Retinal pigment epithelial cell (primary cell): ENCODE measurements at regions not wholly inside any gene's neighbourhood (a gene's known extent, or its start where the extent isn't known, plus 50 kb on each side); places are given as distances from the start of the nearest gene placed in this dataset.

Experiments used
- DNase-seq: peaks from one replicate; pipeline ENCODE4 v3.0.0-alpha.2; 2010; ENCODE audit warnings: low read depth
- H3K4me3 ChIP-seq: 2 replicates; pipeline ENCODE4 v1.5.1; 2011; ENCODE audit warnings: mild to moderate bottlenecking, low read length, control low read depth, moderate library complexity
- TF ChIP-seq, protein P1 (sequence below): conservative IDR thresholded peaks from 2 replicates; pipeline ENCODE4 v1.5.1; 2011; ENCODE audit warnings: low read depth, low read length, control low read depth, inconsistent platforms

DNA sequence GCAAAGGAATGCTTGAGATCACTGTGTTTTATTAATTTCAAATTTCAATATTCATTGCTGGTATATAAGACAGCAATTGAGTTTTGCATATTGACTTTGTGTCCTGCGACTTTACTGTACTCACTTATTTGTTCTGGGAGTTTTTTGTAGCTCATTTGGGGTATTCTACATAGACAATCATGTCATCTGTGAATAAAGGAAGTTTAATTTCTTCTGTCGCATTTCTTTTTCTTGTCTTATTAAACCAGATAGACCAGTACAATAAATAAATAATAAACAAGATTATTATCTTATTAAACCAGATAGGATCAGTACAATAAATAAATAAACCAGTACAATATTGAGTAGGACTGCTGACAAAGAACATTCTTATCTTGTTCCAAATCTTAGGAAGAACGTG, 448.2 kb downstream of the RPS24 start:
- TF ChIP-seq, protein P1, sequence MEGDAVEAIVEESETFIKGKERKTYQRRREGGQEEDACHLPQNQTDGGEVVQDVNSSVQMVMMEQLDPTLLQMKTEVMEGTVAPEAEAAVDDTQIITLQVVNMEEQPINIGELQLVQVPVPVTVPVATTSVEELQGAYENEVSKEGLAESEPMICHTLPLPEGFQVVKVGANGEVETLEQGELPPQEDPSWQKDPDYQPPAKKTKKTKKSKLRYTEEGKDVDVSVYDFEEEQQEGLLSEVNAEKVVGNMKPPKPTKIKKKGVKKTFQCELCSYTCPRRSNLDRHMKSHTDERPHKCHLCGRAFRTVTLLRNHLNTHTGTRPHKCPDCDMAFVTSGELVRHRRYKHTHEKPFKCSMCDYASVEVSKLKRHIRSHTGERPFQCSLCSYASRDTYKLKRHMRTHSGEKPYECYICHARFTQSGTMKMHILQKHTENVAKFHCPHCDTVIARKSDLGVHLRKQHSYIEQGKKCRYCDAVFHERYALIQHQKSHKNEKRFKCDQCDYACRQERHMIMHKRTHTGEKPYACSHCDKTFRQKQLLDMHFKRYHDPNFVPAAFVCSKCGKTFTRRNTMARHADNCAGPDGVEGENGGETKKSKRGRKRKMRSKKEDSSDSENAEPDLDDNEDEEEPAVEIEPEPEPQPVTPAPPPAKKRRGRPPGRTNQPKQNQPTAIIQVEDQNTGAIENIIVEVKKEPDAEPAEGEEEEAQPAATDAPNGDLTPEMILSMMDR: no peak
- H3K4me3 ChIP-seq: no peak overlapping the region
- no peak for DNase-seq

DNA sequence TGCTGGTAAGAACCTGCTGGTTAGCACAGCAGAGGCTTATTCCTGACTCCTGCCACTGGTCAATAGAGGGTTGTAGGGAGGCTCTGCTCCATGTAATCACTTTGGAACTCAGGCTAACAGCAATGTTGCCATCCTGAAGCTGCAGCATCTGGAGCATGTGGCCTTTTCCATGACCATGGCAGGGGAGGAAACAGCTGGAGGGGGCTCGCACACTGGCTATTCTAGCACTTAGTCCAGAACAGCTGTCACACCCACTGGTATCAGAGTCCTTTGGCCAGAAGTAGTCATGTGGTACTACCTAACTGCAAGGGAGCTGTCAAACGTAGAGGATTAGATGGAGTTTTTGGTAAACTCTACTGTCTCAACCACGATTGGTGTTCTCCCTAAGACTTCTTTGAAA, 450.0 kb downstream of the RPS24 start:
- H3K4me3 ChIP-seq: no peak overlapping the region
- TF ChIP-seq, protein P1: no peak
- DNase-seq: no peak

DNA sequence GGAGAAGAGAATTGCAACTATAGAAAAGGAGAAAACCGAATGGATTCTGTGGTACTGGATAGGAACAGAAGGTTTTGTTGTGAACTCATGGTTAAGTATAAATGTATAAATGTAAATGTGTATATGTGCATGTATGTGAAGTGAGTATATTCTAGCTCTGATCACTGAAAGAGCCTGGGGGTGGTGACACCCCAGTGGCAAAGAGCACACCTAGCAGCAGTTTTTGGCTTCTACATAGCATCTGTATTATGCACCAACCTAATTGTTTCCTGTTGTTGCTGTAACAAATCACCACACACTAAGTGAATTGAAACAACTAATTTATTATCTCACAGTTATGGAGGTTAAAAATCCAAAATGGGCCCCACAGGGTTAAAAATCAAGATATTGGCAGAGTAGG, 455.4 kb downstream of the RPS24 start:
- no peak overlapping the region for H3K4me3 ChIP-seq
- TF ChIP-seq, protein P1: no peak
- no peak for DNase-seq

DNA sequence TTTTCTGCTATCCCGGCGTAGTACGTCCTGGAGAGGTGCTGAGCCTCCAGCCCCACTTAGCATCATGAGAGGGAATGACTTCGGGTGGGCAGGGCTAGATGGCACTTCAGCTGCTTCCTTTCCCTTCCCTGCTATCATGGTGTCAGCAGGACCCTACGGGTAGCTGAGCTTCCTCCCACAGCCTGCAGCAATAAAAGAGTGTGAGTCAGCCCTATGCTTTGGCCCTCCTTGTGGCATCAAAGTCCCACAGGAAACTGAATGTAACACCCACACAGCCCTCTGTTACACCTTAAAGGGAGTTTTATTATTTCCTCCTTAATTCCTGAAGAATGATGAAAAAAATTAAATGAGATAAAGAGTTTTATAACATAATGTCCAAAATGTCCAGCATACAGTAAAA, 458.1 kb downstream of the RPS24 start:
- H3K4me3 ChIP-seq: no peak overlapping the region
- DNase-seq: no peak
- TF ChIP-seq, protein P1: no peak

DNA sequence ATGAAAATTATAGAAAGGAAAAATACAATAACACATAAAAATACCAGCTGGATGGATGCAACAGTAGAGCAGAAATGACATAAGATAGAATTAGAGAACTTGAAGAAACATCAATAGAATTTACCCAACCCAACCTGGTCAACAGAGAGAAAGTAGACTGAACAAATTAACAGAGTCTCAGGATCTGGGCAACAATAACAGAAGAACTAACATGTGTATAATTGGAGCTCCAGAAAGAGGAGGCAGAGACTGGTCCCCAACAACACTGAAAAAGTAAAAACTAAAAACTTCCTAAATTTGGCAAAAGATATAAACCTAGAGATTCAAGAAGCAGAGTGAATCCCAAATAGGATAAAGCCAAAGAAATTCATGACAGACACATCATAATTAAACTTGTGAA, 458.8 kb downstream of the RPS24 start:
- no peak overlapping the region for H3K4me3 ChIP-seq
- TF ChIP-seq, protein P1: no peak
- DNase-seq: no peak

DNA sequence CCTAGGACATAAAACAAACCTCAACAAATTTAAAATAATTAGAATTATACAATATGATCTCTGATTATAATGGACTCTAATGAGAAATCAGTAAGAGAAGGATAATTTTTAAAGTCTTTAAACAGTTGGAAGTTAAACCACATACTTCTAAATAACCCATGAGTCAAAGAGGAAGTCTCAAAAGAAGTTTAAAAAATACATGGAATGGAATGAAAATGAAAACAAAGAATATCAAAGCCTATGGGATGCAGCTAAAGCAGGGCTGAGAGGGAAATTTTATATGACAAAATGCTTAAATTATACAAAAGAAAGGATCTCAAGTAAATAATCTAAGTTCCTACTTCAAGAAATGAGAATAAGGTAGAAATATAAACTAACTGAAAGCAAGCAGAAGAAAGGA, 460.5 kb downstream of the RPS24 start:
- DNase-seq: no peak
- TF ChIP-seq, protein P1: no peak
- H3K4me3 ChIP-seq: no peak overlapping the region

DNA sequence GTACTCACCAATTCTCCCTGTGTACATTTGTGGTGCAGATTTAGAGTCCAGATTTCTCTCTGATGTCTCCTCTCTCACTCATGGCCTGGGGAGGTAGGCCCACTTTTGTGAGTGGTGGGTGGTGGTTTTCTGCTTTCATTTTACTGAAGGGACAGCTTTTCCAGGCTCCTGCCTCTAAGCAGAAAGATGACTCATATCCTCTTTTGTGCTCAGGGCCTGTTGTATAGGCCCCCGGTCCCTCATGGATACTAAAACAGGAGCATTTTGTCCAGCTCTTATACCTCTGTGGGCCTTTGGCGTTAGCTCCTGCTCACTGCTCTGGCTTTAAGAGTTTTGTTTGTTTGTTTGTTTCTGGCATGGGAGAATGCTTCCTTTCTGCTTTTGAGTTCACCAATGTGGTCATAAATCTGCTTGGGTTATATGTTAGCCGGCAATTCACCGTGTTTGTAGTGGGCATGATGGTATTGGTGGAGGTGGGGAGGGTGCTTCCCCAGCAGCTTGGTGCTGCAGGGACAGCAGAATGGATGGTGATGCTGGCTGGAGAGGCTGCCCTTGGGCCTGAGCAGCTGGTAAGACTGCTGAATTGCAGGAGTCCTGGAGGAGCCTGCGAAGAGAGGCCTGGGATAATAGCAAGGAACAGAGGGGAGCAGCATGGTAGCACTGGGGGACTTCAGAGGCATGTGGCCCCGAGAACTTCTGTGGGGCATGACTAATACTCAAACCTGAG, 468.7 kb downstream of the RPS24 start:
- DNase-seq: no peak
- H3K4me3 ChIP-seq: no peak overlapping the region
- TF ChIP-seq, protein P1: no peak
